ENCODE measurements at regions not wholly inside any gene's neighbourhood (a gene's known extent, or its start where the extent isn't known, plus 50 kb on each side); places are given as distances from the start of the nearest gene placed in this dataset.

- TF ChIP-seq CTCF (IDR thresholded peaks at IDR 0.05) (no peak), POLR2A (IDR thresholded peaks at IDR 0.05) (no peak)
Observed at GRCh38 chr4:147303174-147303872, 177.6 kb upstream of the EDNRA start.
